ENCODE measurements at regions not wholly inside any gene's neighbourhood (a gene's known extent, or its start where the extent isn't known, plus 50 kb on each side); places are given as distances from the start of the nearest gene placed in this dataset.

- H3K4me3 ChIP-seq (replicated peaks in 1 of 3; ENCODE audit: insufficient read depth in 1 of 3, low read depth in 2 of 3, low read length in 3 of 3), result no peak overlapping the region
- ATAC-seq, result no peak
- H3K36me3 ChIP-seq (replicated peaks in 1 of 2; ENCODE audit: control insufficient read depth in 1 of 2, insufficient read depth in 2 of 2, low read length in 2 of 2), result no peaks in the 10 kb centered on the region
- 0 out of 2 replicates have a peak, but pooled peaks cover 7% of the 10 kb centered on the region for H3K4me1 ChIP-seq (ENCODE audit: insufficient read depth, low read length)
- ChIA-PET CTCF (ENCODE audit: low intra/inter-chr PET ratio, low total read pairs) (no interaction called here), POLR2A (no interaction called here)
- no peaks in the 10 kb centered on the region for H4K20me1 ChIP-seq (ENCODE audit: insufficient read depth, low read length)
- DNase-seq (ENCODE audit: low spot score), result no peak
- no peak overlapping the region for H3K9ac ChIP-seq (ENCODE audit: insufficient read depth, low read depth, low read length)
- no peak for FAIRE-seq
- no peaks in the 10 kb centered on the region for H3K9me3 ChIP-seq (ENCODE audit: low read length)
- BruUV-seq (replicated peaks), result no TSS peak
- H2AFZ ChIP-seq (ENCODE audit: low read length), result no peak overlapping the region
- in situ Hi-C loops (cut with HindIII; ENCODE audit: extremely low pct_ligation_motif_present, low pct_unique_long_range_greater_than_20kb) (loop anchor here (10.0 to 25.0 kb wide), 3 partner anchors 137 to 474 kb away; partner anchors contain the start of gene LPCAT1), intact Hi-C loops (cut with micrococcal nuclease; ENCODE audit: unreplicated experiment) (loop anchor here (10.0 kb wide), 1 partner anchor 444 kb away; the partner anchor contains the start of gene SLC6A19)
- WGBS (ENCODE audit: low lambda C conversion rate), result 17% methylated on average over 4 of the region's 4 CpGs
- peaks cover 5 to 36% of the 10 kb centered on the region in 2 experiments for H3K27me3 ChIP-seq (ENCODE audit: control insufficient read depth in 1 of 2, insufficient read depth in 2 of 2, low read length in 2 of 2)
- no peak overlapping the region for H3K27ac ChIP-seq (ENCODE audit: extremely low read length, insufficient read depth, low read length)
- no peaks in the 10 kb centered on the region for H3K79me2 ChIP-seq (ENCODE audit: insufficient read depth, low read length)
- H3K4me2 ChIP-seq (ENCODE audit: low read depth, low read length), result no peak overlapping the region
- TF ChIP-seq ZNF18 (CRISPR knock-in tag; IDR thresholded peaks at IDR 0.05; ENCODE audit: insufficient replicate concordance) (no peak), ZNF713 (CRISPR knock-in tag; IDR thresholded peaks at IDR 0.05) (no peak), ZNF530 (CRISPR knock-in tag; IDR thresholded peaks at IDR 0.05; ENCODE audit: low read depth) (no peak), HBP1 (CRISPR knock-in tag; IDR thresholded peaks at IDR 0.05; ENCODE audit: low read depth) (no peak), TOPORS (CRISPR knock-in tag; IDR thresholded peaks at IDR 0.05) (no peak), NR2C2 (CRISPR knock-in tag; IDR thresholded peaks at IDR 0.05; ENCODE audit: borderline replicate concordance) (no peak), HCFC1 (IDR thresholded peaks at IDR 0.05; ENCODE audit: low read depth, low read length) (no peak)
These were observed 125.0 kb upstream of the LPCAT1 start for GRCh38 chr5:1648806-1649205.

All from HepG2 (cell line).